ENCODE measurements at regions not wholly inside any gene's neighbourhood (a gene's known extent, or its start where the extent isn't known, plus 50 kb on each side); places are given as distances from the start of the nearest gene placed in this dataset.
A peak's percentile ranks its signal among the peaks of the same experiment; 100 is the strongest.

GRCh38 chr7:85462671-85463070 lies 275.8 kb upstream of the SEMA3D start:
- TF ChIP-seq CHD2 (IDR thresholded peaks at IDR 0.05; ENCODE audit: low read length, partially characterized antibody) (no peak), ZNF302 (CRISPR knock-in tag; IDR thresholded peaks at IDR 0.05) (no peak), HOXB13 (CRISPR knock-in tag; IDR thresholded peaks at IDR 0.05; ENCODE audit: low read depth) (no peak), BHLHE40 (IDR thresholded peaks at IDR 0.05; ENCODE audit: low read depth, low read length) (no peak)
- FAIRE-seq = peak; percentile 43
- CTCF ChIA-PET = interaction anchor here (1.1 kb wide), 1 partner anchor 421 kb away, joined by 3 read pairs; no protein-coding TSS in a partner anchor
- POLR2A ChIA-PET = no interaction called here
- Histone ChIP-seq H3K27ac (no peak overlapping the region), H3K4me3 (no peak overlapping the region), H3K4me1 (no peaks in the 10 kb centered on the region), H3K9me3 (no peaks in the 10 kb centered on the region), H3K4me2 (no peak overlapping the region)
- DNase-seq (ENCODE audit: low read depth in 1 of 2, low spot score in 1 of 2) = no peak
- WGBS (ENCODE audit: missing lambda C conversion rate) = 49% methylated on average over 6 of the region's 6 CpGs
- no peak for ATAC-seq

- POLR2A ChIA-PET = no interaction called here
- Histone ChIP-seq H3K4me2 (no peak overlapping the region), H3K9me3 (no peaks in the 10 kb centered on the region), H3K4me3 (no peak overlapping the region), H3K27ac (no peak overlapping the region), H3K4me1 (no peaks in the 10 kb centered on the region)
- ATAC-seq (no peak), DNase-seq (ENCODE audit: low read depth in 1 of 2, low spot score in 1 of 2) (no peak), FAIRE-seq (no peak)
- TF ChIP-seq HES2 (IDR thresholded peaks at IDR 0.05) = no peak
- TF ChIP-seq GATA3 (IDR thresholded peaks at IDR 0.05; ENCODE audit: borderline replicate concordance) = no peak
- TF ChIP-seq POLR2A (IDR thresholded peaks at IDR 0.05; ENCODE audit: low read length) = no peak
- no peak for TF ChIP-seq HDAC2 (IDR thresholded peaks at IDR 0.05)
- no peak for TF ChIP-seq NPAS2 (CRISPR knock-in tag; IDR thresholded peaks at IDR 0.05; ENCODE audit: borderline replicate concordance)
- no peak for TF ChIP-seq ATOH8 (CRISPR knock-in tag; IDR thresholded peaks at IDR 0.05; ENCODE audit: low read depth)
- TF ChIP-seq KDM1A (IDR thresholded peaks at IDR 0.05; ENCODE audit: low read depth) = no peak
- no peak for TF ChIP-seq REST (IDR thresholded peaks at IDR 0.05)
- no peak for TF ChIP-seq CEBPB (IDR thresholded peaks at IDR 0.05)
- no peak for TF ChIP-seq RARB (CRISPR knock-in tag; IDR thresholded peaks at IDR 0.05)
- no peak for TF ChIP-seq E2F6 (IDR thresholded peaks at IDR 0.05; ENCODE audit: borderline replicate concordance, low read depth)
- CTCF ChIA-PET = no interaction called here
- WGBS (ENCODE audit: missing lambda C conversion rate) = 33% methylated on average over 4 of the region's 4 CpGs
Measured at GRCh38 chr7:85457911-85458310, 271.1 kb upstream of the SEMA3D start.

GRCh38 chr7:85456254-85456653 lies 269.4 kb upstream of the SEMA3D start:
- ATAC-seq (no peak), FAIRE-seq (no peak), DNase-seq (ENCODE audit: low read depth in 1 of 2, low spot score in 1 of 2) (no peak)
- TF ChIP-seq FOSB (CRISPR knock-in tag; IDR thresholded peaks at IDR 0.05) (no peak), E2F6 (IDR thresholded peaks at IDR 0.05; ENCODE audit: borderline replicate concordance, low read depth) (no peak), EHMT2 (IDR thresholded peaks at IDR 0.05; ENCODE audit: low read depth) (no peak), FOSL2 (IDR thresholded peaks at IDR 0.05) (no peak), FOSL2 (CRISPR knock-in tag; IDR thresholded peaks at IDR 0.05) (no peak), NPAS2 (CRISPR knock-in tag; IDR thresholded peaks at IDR 0.05; ENCODE audit: borderline replicate concordance) (no peak)
- 0% methylated on average over 1 of the region's 1 CpG for WGBS (ENCODE audit: missing lambda C conversion rate)
- Histone ChIP-seq H3K27ac (no peak overlapping the region), H3K9me3 (no peaks in the 10 kb centered on the region), H3K4me1 (no peaks in the 10 kb centered on the region), H3K4me2 (no peak overlapping the region), H3K4me3 (no peak overlapping the region)
- CTCF ChIA-PET = no interaction called here
- POLR2A ChIA-PET = no interaction called here

Measured in A549 (cell line).